ENCODE measurements at regions not wholly inside any gene's neighbourhood (a gene's known extent, or its start where the extent isn't known, plus 50 kb on each side); places are given as distances from the start of the nearest gene placed in this dataset.
"Not testable (repeated sequence)": the region's sequence is repeated elsewhere in the genome, so short reads cannot be mapped to it uniquely, and the experiment has no call there.

DNA sequence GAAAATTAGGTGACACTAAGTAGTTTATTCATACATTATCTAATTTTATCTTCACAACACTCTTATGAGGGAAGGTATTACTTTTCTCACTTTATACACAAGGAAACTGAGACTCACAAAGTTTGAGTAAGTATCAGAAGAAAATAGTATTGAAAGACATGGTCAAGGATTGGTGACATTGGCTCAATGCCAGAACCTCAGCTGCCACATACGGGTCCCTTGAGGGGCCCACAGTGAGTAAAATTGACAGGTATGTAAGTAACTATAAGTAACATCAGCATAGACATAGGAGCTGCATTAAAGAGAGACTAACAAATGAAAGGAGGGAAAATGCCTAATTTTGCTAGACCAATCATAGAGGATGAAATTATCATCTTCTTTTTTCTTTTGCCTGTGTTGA, 134.1 kb downstream of the COX18 start:
- DNase-seq: no peak

DNA sequence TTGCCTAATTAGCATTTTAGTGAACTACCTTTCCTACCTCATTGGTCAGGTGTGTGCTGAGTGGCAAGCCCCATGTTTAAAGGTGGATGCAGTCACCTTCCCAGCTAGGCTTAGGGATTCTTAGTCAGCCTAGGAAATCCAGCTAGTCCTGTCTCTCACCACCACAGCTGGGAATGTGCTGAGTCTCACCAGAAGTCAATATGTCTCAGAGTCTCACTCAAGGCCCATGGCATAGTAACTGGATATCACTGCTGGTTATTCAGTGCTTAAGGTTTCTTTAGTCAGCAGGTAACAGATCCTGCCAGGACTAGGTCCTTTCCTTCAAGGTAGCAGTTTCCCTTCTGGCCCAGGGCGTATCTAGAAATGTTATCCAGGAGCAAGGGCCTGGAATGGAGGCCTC, 136.5 kb downstream of the COX18 start:
- no peak for DNase-seq

DNA sequence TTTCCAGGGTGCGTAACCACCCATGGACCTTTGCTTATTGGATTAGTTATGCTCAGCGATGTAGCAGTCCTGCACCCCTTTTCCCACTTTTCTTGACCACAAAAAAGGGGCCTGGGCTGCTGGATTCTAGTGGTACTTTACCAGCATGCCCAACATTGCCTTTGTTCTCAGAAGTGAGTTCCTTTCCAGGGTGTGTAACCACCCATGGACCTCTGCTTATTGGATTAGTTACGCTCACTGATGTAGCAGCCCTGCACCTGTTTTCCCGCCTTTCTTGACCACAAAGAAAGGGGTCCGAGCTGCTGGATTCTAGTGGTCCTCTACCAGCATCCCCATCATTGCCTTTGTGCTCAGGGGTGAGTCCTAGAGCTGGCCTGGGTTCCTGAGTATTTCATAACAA, 138.2 kb downstream of the COX18 start:
- DNase-seq: no peak

DNA sequence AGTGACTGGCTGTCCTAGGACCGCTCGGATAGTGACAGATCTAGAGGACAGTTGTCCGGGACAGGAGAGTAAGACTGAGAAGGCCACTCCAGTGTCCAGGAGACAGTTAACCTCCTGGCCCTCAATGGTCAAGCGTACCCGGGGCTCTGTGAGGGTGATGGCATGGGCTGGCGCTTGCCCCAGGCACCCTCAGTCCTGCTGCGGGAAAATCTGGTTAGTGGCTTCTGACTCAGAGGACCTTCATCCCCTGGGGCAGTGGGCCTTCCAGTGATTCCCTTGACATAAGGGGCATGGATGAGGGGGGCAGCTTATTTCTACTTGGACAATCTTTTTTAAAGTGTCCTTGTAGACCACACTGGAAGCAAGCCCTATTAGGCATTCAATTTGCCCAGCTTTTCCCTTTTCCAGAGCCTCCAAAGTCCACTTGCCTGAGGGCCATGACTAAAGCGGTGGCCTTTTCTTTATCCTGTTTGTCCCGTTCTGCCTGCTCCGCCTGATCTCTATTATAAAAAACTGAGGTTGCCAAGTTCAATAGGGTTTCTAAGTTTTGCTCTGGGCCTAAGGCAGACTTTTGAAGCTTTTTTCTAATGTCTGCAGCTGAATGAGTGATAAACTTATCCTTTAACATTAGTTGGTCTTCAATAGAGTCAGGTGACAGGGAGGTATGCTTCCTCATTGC, 139.8 kb downstream of the COX18 start:
- not testable (repeated sequence) for DNase-seq

GRCh38 chr4:72924814-72925213, 144.7 kb downstream of the COX18 start:
- DNase-seq: no peak

- DNase-seq: no peak
Measured at GRCh38 chr4:72919937-72920336, 149.6 kb downstream of the COX18 start.

DNA sequence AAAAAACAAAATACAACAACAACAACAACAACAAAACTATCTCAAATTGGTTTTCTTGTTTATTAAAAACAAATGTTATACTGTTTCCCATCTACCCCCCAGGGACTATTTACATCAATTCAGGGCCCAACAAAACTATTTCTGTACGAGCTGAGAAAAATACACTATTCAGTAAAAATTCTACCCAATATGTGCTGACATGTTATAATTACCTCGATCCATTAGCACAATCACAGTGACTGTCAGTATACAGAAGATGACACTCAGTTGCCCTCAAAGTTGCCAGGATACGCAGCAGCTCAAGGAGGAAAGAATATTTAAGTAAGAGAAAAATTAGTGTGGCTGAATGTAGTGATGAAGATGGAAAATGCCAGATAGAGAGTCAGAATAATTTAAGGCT, 150.1 kb downstream of the COX18 start:
- DNase-seq: no peak

DNA sequence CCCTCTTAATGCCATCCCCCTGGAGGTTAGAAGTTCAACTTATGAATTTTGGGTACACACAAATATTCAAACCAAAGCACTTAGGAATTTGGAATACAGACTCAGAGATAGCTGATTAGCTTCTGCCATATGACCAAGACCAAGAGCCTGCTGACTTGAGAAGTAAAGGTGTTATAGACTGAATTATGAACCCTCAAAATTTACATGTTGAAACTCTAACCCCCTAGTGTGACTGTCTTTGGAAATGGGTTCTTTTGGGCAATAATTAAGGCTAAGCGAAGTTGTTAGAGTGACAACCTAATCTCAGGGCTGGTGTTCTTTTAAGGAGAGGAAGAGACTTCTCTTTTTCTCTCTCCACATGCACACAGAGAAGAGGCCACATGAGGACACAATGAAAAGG, 151.2 kb downstream of the COX18 start:
- DNase-seq: no peak

DNA sequence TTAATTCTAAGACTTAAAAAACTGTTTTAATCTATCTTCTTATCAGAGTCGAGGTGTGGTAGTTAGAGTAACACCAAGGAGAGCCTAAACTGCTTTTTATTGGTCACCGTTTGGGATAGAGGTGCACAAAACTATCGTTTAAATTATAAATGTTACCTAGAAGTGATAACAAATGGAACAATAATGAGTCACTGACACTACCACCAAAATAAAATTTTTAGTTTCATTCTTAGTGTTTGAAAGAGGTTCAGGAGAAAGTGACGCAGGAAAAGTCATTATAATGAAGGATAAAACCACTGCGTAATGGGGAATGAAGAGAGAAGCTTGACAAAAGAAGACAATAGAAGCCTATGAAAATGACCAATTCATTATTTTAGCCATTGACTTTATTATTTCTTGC, 158.2 kb downstream of the COX18 start:
- DNase-seq: no peak

DNA sequence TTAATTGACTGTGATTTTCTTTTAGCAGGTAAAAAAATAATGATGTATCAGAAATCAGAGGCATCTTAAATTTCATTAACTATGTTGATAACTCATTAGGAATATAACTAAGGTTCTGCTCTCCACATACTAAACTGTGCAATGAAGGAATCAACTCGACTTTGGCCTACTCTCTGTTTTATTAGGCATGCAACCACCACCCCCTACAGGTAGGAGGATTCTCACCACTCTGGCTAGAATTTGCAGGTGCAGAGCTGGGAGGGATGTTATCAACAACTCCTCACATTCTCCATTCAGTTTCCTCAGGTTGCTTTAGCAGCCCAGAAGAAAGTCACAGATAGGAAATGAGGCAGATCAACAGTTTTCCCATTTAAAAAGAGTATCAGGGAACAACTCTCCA, 160.1 kb downstream of the COX18 start:
- no peak for DNase-seq

- DNase-seq: no peak
Measured at GRCh38 chr4:72902354-72902753, 167.2 kb downstream of the COX18 start.

DNA sequence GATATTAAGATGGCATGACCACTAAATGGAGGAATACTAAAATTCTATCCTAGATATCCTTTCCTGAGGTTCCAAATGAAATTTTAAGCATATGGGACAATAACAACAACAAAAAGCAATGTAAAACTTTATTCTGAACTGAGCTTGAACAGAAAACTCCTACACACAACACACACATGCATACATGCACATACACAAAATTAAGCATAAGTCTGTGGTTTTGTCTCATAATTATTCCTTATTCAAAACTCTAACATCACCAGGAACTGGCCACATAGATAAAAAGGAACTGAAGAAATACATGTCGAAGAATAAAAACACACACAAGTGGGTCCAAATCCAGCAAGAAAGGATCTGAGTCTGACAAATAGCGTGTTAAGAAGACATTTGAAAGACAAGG, 168.0 kb downstream of the COX18 start:
- DNase-seq: no peak

DNA sequence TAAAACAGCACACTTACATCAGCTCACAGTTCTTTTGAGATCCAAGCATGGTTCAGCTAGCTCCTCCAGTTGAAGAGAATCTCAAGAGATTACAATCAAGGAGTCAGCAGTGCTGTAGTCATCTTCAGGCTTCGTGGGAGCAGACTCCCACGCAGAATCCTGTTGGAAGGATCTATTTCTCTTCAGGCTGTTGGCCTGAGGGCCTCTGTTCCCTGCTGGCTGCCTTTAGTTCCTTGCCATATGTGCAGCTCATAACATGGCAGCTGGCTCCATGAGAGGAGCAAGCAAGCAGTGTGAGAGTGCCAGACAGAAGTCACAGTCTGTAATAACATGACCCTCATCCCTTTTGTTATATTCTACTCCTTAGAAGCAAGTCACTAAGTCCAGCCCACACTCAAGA, 168.6 kb downstream of the COX18 start:
- no peak for DNase-seq

- DNase-seq: no peak
Measured at GRCh38 chr4:72899621-72900020, 169.9 kb downstream of the COX18 start.

DNA sequence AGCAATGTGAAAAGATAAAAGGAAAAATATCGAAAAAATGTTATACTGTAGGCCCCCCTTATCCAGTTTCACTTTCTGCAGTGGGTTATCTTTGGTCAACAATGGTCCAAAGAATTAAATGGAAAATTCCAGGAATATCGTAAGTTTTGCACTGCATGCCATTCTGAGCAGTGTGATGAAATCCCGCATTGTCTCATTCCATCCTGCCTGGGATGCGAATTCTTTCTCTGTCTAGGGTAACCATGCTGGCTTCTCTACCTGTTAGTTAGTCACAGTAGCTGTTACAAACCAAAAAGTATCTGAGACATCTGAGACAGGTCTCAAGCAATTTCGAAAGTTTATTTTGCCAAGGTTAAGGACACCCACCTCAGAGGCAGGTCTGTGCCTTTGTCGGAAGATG, 170.3 kb downstream of the COX18 start:
- no peak for DNase-seq

GRCh38 chr4:72896515-72896914, 173.0 kb downstream of the COX18 start:
- DNase-seq: no peak

DNA sequence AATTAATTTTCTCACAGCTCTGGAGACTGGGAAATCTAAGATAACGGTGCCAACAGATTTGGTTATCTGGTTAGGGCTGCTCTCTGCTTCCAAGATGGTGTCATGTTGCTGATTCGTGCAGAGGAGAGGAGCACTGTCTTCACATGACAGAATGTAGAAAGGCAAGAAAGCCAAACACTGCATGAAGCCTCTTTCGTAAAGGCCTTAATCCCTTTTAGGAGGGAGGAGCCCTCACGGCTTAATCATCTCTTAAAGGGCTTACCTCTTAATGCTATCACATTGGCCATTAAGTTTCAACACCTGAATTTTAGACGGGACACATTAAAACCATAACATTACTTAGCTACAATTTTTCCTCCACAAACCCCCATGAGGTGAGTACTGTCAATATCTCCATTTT, 174.1 kb downstream of the COX18 start:
- DNase-seq: no peak

GRCh38 chr4:72893354-72894066, 176.0 kb downstream of the COX18 start:
- DNase-seq: no peak

GRCh38 chr4:72888331-72888730, 181.2 kb downstream of the COX18 start:
- DNase-seq: no peak

- no peak for DNase-seq
Measured at GRCh38 chr4:72887152-72887551, 182.4 kb downstream of the COX18 start.

DNA sequence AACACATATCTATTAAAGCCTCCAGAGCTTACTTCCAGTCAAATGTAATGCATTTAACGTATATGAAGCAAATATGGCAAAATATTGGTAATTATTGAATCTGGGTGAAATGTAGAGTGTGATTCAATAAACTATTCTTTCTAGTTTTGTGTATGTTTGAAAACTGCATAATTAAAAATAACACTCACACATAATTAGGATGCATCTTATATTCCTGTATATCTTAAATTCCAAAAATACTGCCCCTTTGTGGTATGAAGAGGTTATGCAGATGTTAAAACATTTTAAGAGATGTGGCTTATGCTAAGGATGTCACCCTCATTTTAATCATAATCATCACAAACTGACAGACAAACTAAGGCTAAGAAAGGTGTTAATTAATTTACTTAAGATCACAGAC, 182.9 kb downstream of the COX18 start:
- DNase-seq: no peak

GRCh38 chr4:72884225-72884624, 185.3 kb downstream of the COX18 start:
- not testable (repeated sequence) for DNase-seq

- no peak for DNase-seq
Measured at GRCh38 chr4:72876946-72877345, 192.6 kb downstream of the COX18 start.

DNA sequence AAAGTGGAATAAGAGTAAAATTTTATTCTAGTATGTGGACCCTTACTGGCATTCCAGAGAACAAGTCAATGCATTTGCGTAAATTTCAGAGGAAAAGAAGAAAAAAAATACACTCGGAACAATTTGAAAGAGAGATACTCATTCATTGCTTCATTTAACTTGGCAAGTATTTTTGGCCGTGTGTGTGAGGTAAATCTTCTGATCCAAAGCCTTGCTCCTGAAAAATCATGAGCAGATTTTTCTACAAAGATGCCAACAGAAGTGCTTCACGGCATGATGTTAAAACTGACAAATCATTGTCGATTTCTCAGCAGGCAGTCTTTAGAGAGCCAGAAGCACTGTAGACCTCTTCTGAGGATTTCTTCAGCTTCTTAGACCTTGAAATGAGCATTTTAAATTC, 194.0 kb downstream of the COX18 start:
- DNase-seq: no peak

- no peak for DNase-seq
Measured at GRCh38 chr4:72875138-72875537, 194.4 kb downstream of the COX18 start.
